Fibroblast of skin of left quadriceps (primary cell): ENCODE measurements at regions not wholly inside any gene's neighbourhood (a gene's known extent, or its start where the extent isn't known, plus 50 kb on each side); places are given as distances from the start of the nearest gene placed in this dataset.
"Not testable (repeated sequence)": the region's sequence is repeated elsewhere in the genome, so short reads cannot be mapped to it uniquely, and the experiment has no call there.

ENCODE experiments used
- DNase-seq, 2 experiments: peaks; one replicate each; pipeline ENCODE4 v3.0.0-alpha.2; 2013; ENCODE audit warnings: low read depth in 2 of 2

GRCh38 chr10:43855667-43856210 lies 207.1 kb upstream of the ZNF32 start:
- no peak for DNase-seq

GRCh38 chr10:43854007-43854406 lies 205.3 kb upstream of the ZNF32 start:
- peak; percentile 94 for DNase-seq

GRCh38 chr10:43853369-43853768 lies 204.7 kb upstream of the ZNF32 start:
- DNase-seq = no peak

GRCh38 chr10:43852644-43853214 lies 204.0 kb upstream of the ZNF32 start:
- DNase-seq = no peak

- no peak for DNase-seq
These were observed 203.5 kb upstream of the ZNF32 start for GRCh38 chr10:43852149-43852548.

GRCh38 chr10:43851030-43851429 lies 202.3 kb upstream of the ZNF32 start:
- no peak for DNase-seq

- DNase-seq = no peak
These were observed 200.9 kb upstream of the ZNF32 start for GRCh38 chr10:43849551-43849950.

- no peak for DNase-seq
These were observed 198.3 kb upstream of the ZNF32 start for GRCh38 chr10:43846968-43847367.

GRCh38 chr10:43846187-43846680 lies 197.6 kb upstream of the ZNF32 start:
- peak; percentile 75 to 77 for DNase-seq

- no peak for DNase-seq
These were observed 196.4 kb upstream of the ZNF32 start for GRCh38 chr10:43845121-43845520.

- DNase-seq = peak in 1 of 2 experiments; percentile 29
These were observed 195.5 kb upstream of the ZNF32 start for GRCh38 chr10:43844221-43844620.

GRCh38 chr10:43843321-43844101 lies 194.8 kb upstream of the ZNF32 start:
- peak; percentile 92 to 94 for DNase-seq

GRCh38 chr10:43842496-43842895 lies 193.8 kb upstream of the ZNF32 start:
- no peak for DNase-seq

GRCh38 chr10:43842072-43842471 lies 193.4 kb upstream of the ZNF32 start:
- DNase-seq = no peak

- no peak for DNase-seq
These were observed 191.3 kb upstream of the ZNF32 start for GRCh38 chr10:43839973-43840372.

GRCh38 chr10:43834751-43835150 lies 186.1 kb upstream of the ZNF32 start:
- not testable (repeated sequence) for DNase-seq

GRCh38 chr10:43827853-43828252 lies 179.2 kb upstream of the ZNF32 start:
- no peak for DNase-seq

- DNase-seq = no peak
These were observed 177.3 kb upstream of the ZNF32 start for GRCh38 chr10:43825984-43826383.

- DNase-seq = no peak
These were observed 176.7 kb upstream of the ZNF32 start for GRCh38 chr10:43825421-43825820.

- DNase-seq = no peak
These were observed 176.3 kb upstream of the ZNF32 start for GRCh38 chr10:43824934-43825333.

GRCh38 chr10:43822631-43823580 lies 174.2 kb upstream of the ZNF32 start:
- DNase-seq = peak; percentile 77 to 79

- DNase-seq = no peak
These were observed 172.4 kb upstream of the ZNF32 start for GRCh38 chr10:43821103-43821502.
